M059J (cell line): ENCODE measurements at regions not wholly inside any gene's neighbourhood (a gene's known extent, or its start where the extent isn't known, plus 50 kb on each side); places are given as distances from the start of the nearest gene placed in this dataset.
"Not testable (repeated sequence)": the region's sequence is repeated elsewhere in the genome, so short reads cannot be mapped to it uniquely, and the experiment has no call there.

ENCODE experiments used
- DNase-seq: peaks from one replicate; pipeline ENCODE4 v3.0.0-alpha.2; 2012; ENCODE audit warnings: low read depth

DNA sequence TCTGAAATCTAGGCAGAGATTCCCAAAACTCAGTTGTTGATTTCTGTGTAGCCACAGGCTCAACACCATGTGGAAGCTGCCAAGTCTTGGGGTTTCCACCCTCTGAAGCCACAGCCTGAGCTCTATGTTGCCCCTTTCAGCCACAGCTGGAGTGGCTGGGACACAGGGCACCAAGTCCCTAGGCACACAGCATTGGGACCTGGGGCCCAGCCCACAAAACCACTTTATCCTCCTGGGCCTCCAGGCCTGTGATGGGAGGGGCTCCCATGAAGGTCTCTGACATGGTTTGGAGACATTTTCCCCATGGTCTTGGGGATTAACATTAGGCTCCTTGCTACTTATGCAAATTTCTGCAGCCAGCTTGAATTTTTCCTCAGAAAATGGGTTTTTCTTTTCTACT is 186.0 kb upstream of the SPOPL start:
- not testable (repeated sequence) for DNase-seq

GRCh38 chr2:138319616-138320015 is 182.0 kb upstream of the SPOPL start:
- no peak for DNase-seq

- DNase-seq, result no peak
Observed at GRCh38 chr2:138321458-138321857, 180.1 kb upstream of the SPOPL start.

GRCh38 chr2:138323382-138324067 is 178.0 kb upstream of the SPOPL start:
- DNase-seq, result no peak

GRCh38 chr2:138324068-138324771 is 177.3 kb upstream of the SPOPL start:
- DNase-seq, result no peak

GRCh38 chr2:138327967-138328366 is 173.6 kb upstream of the SPOPL start:
- DNase-seq, result peak; percentile 32

- DNase-seq, result no peak
Observed at GRCh38 chr2:138329162-138329561, 172.4 kb upstream of the SPOPL start.

DNA sequence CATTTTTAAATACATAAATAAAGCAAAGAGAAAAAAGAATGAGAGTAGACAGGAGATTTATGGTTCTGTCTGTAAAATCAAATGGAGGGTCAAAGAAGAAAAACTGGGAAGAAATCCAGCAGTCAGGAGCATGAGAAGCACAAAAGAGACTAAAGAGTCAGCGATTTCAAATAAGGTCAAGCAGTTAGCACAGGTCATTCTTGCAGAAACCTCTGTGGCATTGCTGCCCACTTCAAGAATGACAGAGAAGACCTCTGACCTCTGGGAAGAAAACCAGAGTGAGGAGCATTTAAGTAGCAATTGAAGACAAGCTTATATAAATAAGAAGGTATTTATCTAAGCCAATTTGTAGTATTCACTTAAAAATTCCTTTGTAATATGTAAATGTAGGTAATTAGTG is 172.0 kb upstream of the SPOPL start:
- DNase-seq, result peak; percentile 69

GRCh38 chr2:138333121-138333520 is 168.4 kb upstream of the SPOPL start:
- DNase-seq, result no peak

GRCh38 chr2:138333677-138334076 is 167.9 kb upstream of the SPOPL start:
- no peak for DNase-seq

GRCh38 chr2:138334323-138334722 is 167.2 kb upstream of the SPOPL start:
- no peak for DNase-seq

DNA sequence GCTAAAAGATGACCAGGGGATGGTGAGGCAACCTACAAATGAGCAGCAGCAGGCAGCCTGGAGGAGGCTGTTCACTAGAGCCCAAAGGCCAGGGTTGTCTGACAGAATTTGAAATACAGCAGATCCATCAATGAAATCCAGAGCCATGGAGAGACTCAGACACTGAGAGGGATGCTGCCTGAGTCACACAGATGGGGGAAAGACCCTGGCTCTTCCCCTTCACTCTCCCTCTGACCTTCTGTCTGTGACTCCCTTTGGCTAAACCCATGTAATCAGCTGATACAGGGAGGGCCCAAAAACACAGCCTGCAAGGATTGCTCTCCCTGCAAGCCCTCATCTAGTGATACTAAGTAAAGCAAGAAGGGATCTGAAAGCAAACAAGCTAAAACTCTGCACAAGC is 166.5 kb upstream of the SPOPL start:
- DNase-seq, result no peak

DNA sequence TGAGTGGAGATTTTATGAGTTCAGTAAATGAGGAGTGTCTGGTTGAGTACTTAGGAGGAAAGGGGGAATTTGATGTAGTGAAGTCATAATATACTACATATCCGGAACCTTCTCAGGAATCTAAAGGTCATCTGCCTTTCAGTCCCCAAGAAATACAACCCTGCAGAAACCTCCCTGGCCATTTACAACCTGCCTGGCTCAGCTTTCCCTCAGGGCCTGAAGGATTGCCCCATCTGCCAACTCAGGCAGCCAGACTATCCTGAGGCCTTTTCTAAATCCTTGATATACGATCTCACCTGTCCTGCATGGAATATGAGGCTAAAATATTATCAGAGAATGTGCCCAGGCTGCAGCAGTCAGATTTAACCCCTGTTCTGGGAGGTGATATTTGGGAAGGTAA is 165.4 kb upstream of the SPOPL start:
- peak; percentile 17 for DNase-seq

- DNase-seq, result no peak
Observed at GRCh38 chr2:138355244-138355643, 146.3 kb upstream of the SPOPL start.

DNA sequence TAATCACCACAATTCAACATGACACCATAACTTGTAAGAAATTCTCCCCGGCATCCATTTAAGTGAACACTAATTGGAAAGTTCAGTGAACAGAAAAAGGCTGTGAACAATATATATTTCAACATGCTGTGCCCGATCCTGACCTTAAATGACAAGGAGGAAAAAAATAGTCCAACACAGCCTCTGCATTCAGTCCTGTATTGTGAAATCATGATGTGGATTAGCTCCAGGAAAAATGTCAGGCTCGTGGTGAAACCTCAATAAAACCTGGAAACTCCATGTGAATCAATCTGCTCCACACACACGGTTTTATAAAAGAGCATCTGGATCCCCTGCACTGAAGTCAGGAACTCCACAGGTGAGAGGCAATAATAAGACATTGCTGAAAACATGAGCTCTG is 145.4 kb upstream of the SPOPL start:
- peak; percentile 56 for DNase-seq

GRCh38 chr2:138359532-138359931 is 142.0 kb upstream of the SPOPL start:
- no peak for DNase-seq

DNA sequence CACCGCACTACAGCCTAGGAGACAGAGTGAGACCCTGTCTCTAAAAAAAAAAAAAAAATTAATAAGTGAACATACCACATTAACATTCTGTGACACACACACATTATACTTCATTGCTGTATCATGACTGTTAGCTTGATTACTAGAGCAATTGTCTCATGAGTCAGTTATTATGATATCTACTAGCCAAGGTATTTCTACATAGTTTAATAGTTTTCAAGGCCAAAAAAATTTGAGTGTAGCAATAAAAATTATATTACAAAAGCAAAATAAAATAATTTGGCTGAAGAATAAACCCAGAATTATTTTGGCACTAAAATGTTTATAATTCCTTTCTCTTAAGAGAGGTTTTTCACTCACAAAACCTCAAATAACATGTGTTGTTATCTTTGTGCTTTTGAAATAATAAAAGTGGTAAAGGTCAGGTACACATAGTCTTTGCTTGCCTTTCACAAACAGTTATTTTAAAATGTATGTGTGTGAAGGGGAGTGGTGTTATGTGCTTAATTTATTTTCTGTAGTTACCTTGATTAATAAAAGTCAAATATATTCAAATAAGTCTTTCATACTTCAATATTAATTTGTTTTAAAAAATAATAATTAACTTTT is 136.9 kb upstream of the SPOPL start:
- peak; percentile 43 for DNase-seq

DNA sequence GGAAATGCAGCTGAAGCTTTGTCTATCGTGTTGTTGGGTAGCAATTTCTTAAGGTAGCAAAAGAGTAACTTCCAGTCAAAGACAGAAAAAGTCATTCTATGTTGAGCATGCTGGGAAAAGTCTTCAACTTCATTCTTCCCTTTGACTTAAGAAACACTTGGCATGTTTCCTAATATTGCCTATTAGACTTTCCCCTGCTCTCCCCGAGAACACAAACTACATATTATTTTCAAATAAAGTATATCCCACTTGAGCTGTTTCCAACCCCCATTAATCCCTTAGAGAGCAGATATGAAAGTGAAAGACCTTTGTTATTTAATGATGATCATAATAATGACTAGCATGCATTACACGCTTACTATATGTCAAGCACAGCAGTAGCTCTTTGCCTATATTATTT is 136.0 kb upstream of the SPOPL start:
- no peak for DNase-seq

- DNase-seq, result no peak
Observed at GRCh38 chr2:138369856-138370255, 131.7 kb upstream of the SPOPL start.

GRCh38 chr2:138373993-138374408 is 127.6 kb upstream of the SPOPL start:
- peak; percentile 43 for DNase-seq

GRCh38 chr2:138381373-138381772 is 120.2 kb upstream of the SPOPL start:
- DNase-seq, result no peak

GRCh38 chr2:138382672-138383071 is 118.9 kb upstream of the SPOPL start:
- DNase-seq, result no peak

- not testable (repeated sequence) for DNase-seq
Observed at GRCh38 chr2:138386191-138386590, 115.4 kb upstream of the SPOPL start.
